ENCODE measurements at regions not wholly inside any gene's neighbourhood (a gene's known extent, or its start where the extent isn't known, plus 50 kb on each side); places are given as distances from the start of the nearest gene placed in this dataset.

GRCh38 chrX:137151403-137151802 is 117.6 kb upstream of the GPR101 start:
- TF ChIP-seq MAX (IDR thresholded peaks at IDR 0.05) (no peak), FOXM1 (IDR thresholded peaks at IDR 0.05; ENCODE audit: borderline replicate concordance, low read depth) (no peak), YY1 (IDR thresholded peaks at IDR 0.05; ENCODE audit: low read depth) (no peak), USF1 (IDR thresholded peaks at IDR 0.05) (no peak), TCF12 (IDR thresholded peaks at IDR 0.05; ENCODE audit: low read depth) (no peak), EP300 (IDR thresholded peaks at IDR 0.05; ENCODE audit: borderline replicate concordance) (no peak), ZBTB7A (IDR thresholded peaks at IDR 0.05; ENCODE audit: low read depth) (no peak), REST (IDR thresholded peaks at IDR 0.05; ENCODE audit: low read depth) (no peak), CREB1 (IDR thresholded peaks at IDR 0.05; ENCODE audit: low read depth) (no peak), TEAD4 (IDR thresholded peaks at IDR 0.05) (no peak)
